Right hindlimb (tissue), 1 donor: ENCODE measurements at regions not wholly inside any gene's neighbourhood (a gene's known extent, or its start where the extent isn't known, plus 50 kb on each side); places are given as distances from the start of the nearest gene placed in this dataset.

Source experiments
- DNase-seq: peaks from one replicate; pipeline ENCODE4 v3.0.0-alpha.2; 2018

- no peak for DNase-seq
Observed at GRCh38 chr4:178838776-178839175, 1396.5 kb upstream of the AGA start.

- no peak for DNase-seq
Observed at GRCh38 chr4:178856139-178856800, 1414.0 kb upstream of the AGA start.

GRCh38 chr4:178871476-178871875 is 1429.2 kb upstream of the AGA start:
- no peak for DNase-seq

GRCh38 chr4:178881937-178882336 is 1439.7 kb upstream of the AGA start:
- no peak for DNase-seq

- DNase-seq: no peak
Observed at GRCh38 chr4:178894126-178894525, 1451.9 kb upstream of the AGA start.

- no peak for DNase-seq
Observed at GRCh38 chr4:178899084-178899483, 1456.8 kb upstream of the AGA start.

GRCh38 chr4:178917756-178918155 is 1475.5 kb upstream of the AGA start:
- DNase-seq: no peak

- DNase-seq: no peak
Observed at GRCh38 chr4:178937130-178937529, 1494.9 kb upstream of the AGA start.

- no peak for DNase-seq
Observed at GRCh38 chr4:178941975-178942374, 1499.7 kb upstream of the AGA start.

GRCh38 chr4:178953447-178954120 is 1511.3 kb upstream of the AGA start:
- no peak for DNase-seq

GRCh38 chr4:178955614-178956013 is 1513.4 kb upstream of the AGA start:
- no peak for DNase-seq

- DNase-seq: no peak
Observed at GRCh38 chr4:178958725-178959440, 1516.6 kb upstream of the AGA start.

- DNase-seq: no peak
Observed at GRCh38 chr4:178963446-178964045, 1521.3 kb upstream of the AGA start.

GRCh38 chr4:178966644-178967043 is 1524.4 kb upstream of the AGA start:
- no peak for DNase-seq

- no peak for DNase-seq
Observed at GRCh38 chr4:178970433-178971140, 1528.3 kb upstream of the AGA start.

- DNase-seq: no peak
Observed at GRCh38 chr4:178976861-178977260, 1534.6 kb upstream of the AGA start.

- no peak for DNase-seq
Observed at GRCh38 chr4:178993306-178993705, 1551.1 kb upstream of the AGA start.

- no peak for DNase-seq
Observed at GRCh38 chr4:179001918-179002317, 1559.7 kb upstream of the AGA start.

GRCh38 chr4:179007755-179008154 is 1565.5 kb upstream of the AGA start:
- DNase-seq: no peak

- no peak for DNase-seq
Observed at GRCh38 chr4:179017581-179017980, 1575.3 kb upstream of the AGA start.

- no peak for DNase-seq
Observed at GRCh38 chr4:179027569-179027968, 1585.3 kb upstream of the AGA start.

GRCh38 chr4:179028321-179028720 is 1586.1 kb upstream of the AGA start:
- no peak for DNase-seq

- DNase-seq: no peak
Observed at GRCh38 chr4:179029683-179030082, 1587.4 kb upstream of the AGA start.
